Fibroblast of lung (primary cell): ENCODE measurements at regions not wholly inside any gene's neighbourhood (a gene's known extent, or its start where the extent isn't known, plus 50 kb on each side); places are given as distances from the start of the nearest gene placed in this dataset.
A peak's percentile ranks its signal among the peaks of the same experiment; 100 is the strongest.

Experiments used
- DNase-seq, 2 donors: peaks; one replicate each; pipeline versions ENCODE4 v3.0.0 to v3.0.0-alpha.2; 2010; ENCODE audit warnings: low read depth in 2 of 2
- H2AFZ ChIP-seq: 2 replicates; pipeline ENCODE4 v1.5.1; 2012; ENCODE audit warnings: low read length, control low read depth, inconsistent platforms
- H3K27ac ChIP-seq: 2 replicates; pipeline ENCODE4 v1.5.1; 2011; ENCODE audit warnings: low read length, control low read depth; ENCODE audit not compliant: insufficient read depth
- H3K27me3 ChIP-seq: 2 replicates; pipeline ENCODE4 v1.5.1; 2011; ENCODE audit warnings: mild to moderate bottlenecking, low read length; ENCODE audit not compliant: control insufficient read depth, insufficient read depth
- H3K36me3 ChIP-seq: 2 replicates; pipeline ENCODE4 v1.5.1; 2011; ENCODE audit warnings: low read length; ENCODE audit not compliant: control insufficient read depth, insufficient read depth
- H3K4me1 ChIP-seq: 2 replicates; pipeline ENCODE4 v1.5.1; 2011; ENCODE audit warnings: low read length; ENCODE audit not compliant: control insufficient read depth, insufficient read depth; ENCODE audit errors: extremely low read depth
- H3K4me2 ChIP-seq: 2 replicates; pipeline ENCODE4 v1.5.1; 2011; ENCODE audit warnings: low read length, control low read depth; ENCODE audit not compliant: insufficient read depth; ENCODE audit errors: extremely low read depth
- H3K4me3 ChIP-seq, 4 experiments: fragments of 200-600 bp in 1 of 4; sonication (generic) in 1 of 4; replicated peaks in 1 of 4; 2 replicates each; pipeline ENCODE4 v1.5.1; 2011 to 2016; ENCODE audit warnings: low read length in 4 of 4, low read depth in 3 of 4, mild to moderate bottlenecking in 3 of 4, control low read depth in 2 of 4, inconsistent platforms in 1 of 4, mixed read lengths in 1 of 4; ENCODE audit not compliant: insufficient read depth in 1 of 4; ENCODE audit errors: control extremely low read depth in 1 of 4
- H3K79me2 ChIP-seq: 2 replicates; pipeline ENCODE4 v1.5.1; 2012; ENCODE audit warnings: mild to moderate bottlenecking, low read length, inconsistent platforms; ENCODE audit not compliant: control insufficient read depth, insufficient read depth
- H3K9ac ChIP-seq: 2 replicates; pipeline ENCODE4 v1.5.1; 2011; ENCODE audit warnings: mild to moderate bottlenecking, low read length, control low read depth; ENCODE audit not compliant: insufficient read depth
- H3K9me3 ChIP-seq: 2 replicates; pipeline ENCODE4 v1.5.1; 2012; ENCODE audit warnings: low read depth, low read length; ENCODE audit not compliant: control insufficient read depth, insufficient read depth
- H4K20me1 ChIP-seq: 2 replicates; pipeline ENCODE4 v1.5.1; 2011; ENCODE audit warnings: low read length; ENCODE audit not compliant: control insufficient read depth, insufficient read depth; ENCODE audit errors: extremely low read depth
- CTCF ChIP-seq, 2 donors: IDR thresholded peaks in 1 of 2; conservative IDR thresholded peaks in 1 of 2; 1 replicate in 1 of 2; 2 replicates in 1 of 2; pipeline ENCODE4 v1.5.1; 2011 to 2012; ENCODE audit warnings: low read length in 2 of 2, control low read depth in 1 of 2, inconsistent platforms in 1 of 2, low read depth in 1 of 2, mild to moderate bottlenecking in 1 of 2
- EZH2 ChIP-seq: IDR thresholded peaks from 2 replicates; pipeline ENCODE4 v1.5.1; 2012; ENCODE audit warnings: low read length, control low read depth, mild to moderate bottlenecking; ENCODE audit errors: missing control alignments

- Histone ChIP-seq H3K9ac (no peak overlapping the region), H3K4me3 (no peak overlapping the region), H3K4me1 (no peaks in the 10 kb centered on the region), H3K9me3 (no peaks in the 10 kb centered on the region), H4K20me1 (no peaks in the 10 kb centered on the region), H3K4me2 (no peak overlapping the region), H3K36me3 (no peaks in the 10 kb centered on the region), H2AFZ (no peak overlapping the region), H3K27me3 (no peaks in the 10 kb centered on the region), H3K27ac (no peak overlapping the region), H3K79me2 (no peaks in the 10 kb centered on the region)
- TF ChIP-seq CTCF (conservative IDR thresholded peaks at IDR 0.05 in 1 of 2, IDR thresholded peaks at IDR 0.05 in 1 of 2; ENCODE audit: low read depth in 1 of 2, low read length in 2 of 2) (no peak), EZH2 (no peak)
- DNase-seq = no peak
Measured at GRCh38 chr5:89597878-89598277, 714.9 kb upstream of the MEF2C start.

GRCh38 chr5:89596821-89597220 is 713.8 kb upstream of the MEF2C start:
- no peak overlapping the region for H3K27ac ChIP-seq
- H3K79me2 ChIP-seq = no peaks in the 10 kb centered on the region
- H3K36me3 ChIP-seq = no peaks in the 10 kb centered on the region
- no peak overlapping the region for H3K4me3 ChIP-seq
- no peaks in the 10 kb centered on the region for H3K9me3 ChIP-seq
- H3K27me3 ChIP-seq = no peaks in the 10 kb centered on the region
- H2AFZ ChIP-seq = no peak overlapping the region
- no peaks in the 10 kb centered on the region for H3K4me1 ChIP-seq
- H4K20me1 ChIP-seq = no peaks in the 10 kb centered on the region
- DNase-seq = no peak
- H3K4me2 ChIP-seq = no peak overlapping the region
- no peak overlapping the region for H3K9ac ChIP-seq
- TF ChIP-seq CTCF (conservative IDR thresholded peaks at IDR 0.05 in 1 of 2, IDR thresholded peaks at IDR 0.05 in 1 of 2; ENCODE audit: low read depth in 1 of 2, low read length in 2 of 2) = no peak
- no peak for TF ChIP-seq EZH2

GRCh38 chr5:89595056-89595455 is 712.1 kb upstream of the MEF2C start:
- no peak overlapping the region for H3K4me3 ChIP-seq
- H3K36me3 ChIP-seq = no peaks in the 10 kb centered on the region
- no peaks in the 10 kb centered on the region for H3K27me3 ChIP-seq
- H2AFZ ChIP-seq = no peak overlapping the region
- DNase-seq = peak in 1 of 2 donors; percentile 81
- H3K27ac ChIP-seq = no peak overlapping the region
- H3K9ac ChIP-seq = no peak overlapping the region
- H3K79me2 ChIP-seq = no peaks in the 10 kb centered on the region
- TF ChIP-seq CTCF (conservative IDR thresholded peaks at IDR 0.05 in 1 of 2, IDR thresholded peaks at IDR 0.05 in 1 of 2; ENCODE audit: low read depth in 1 of 2, low read length in 2 of 2) = no peak
- no peak for TF ChIP-seq EZH2
- no peak overlapping the region for H3K4me2 ChIP-seq
- no peaks in the 10 kb centered on the region for H3K9me3 ChIP-seq
- no peaks in the 10 kb centered on the region for H3K4me1 ChIP-seq
- no peaks in the 10 kb centered on the region for H4K20me1 ChIP-seq
